Kasumi-1 (cell line): ENCODE measurements at regions not wholly inside any gene's neighbourhood (a gene's known extent, or its start where the extent isn't known, plus 50 kb on each side); places are given as distances from the start of the nearest gene placed in this dataset.

Experiments
- DNase-seq, 2 experiments: peaks; one replicate each; lab custom pipeline; 2025; lab: John Stamatoyannopoulos, UW

DNA sequence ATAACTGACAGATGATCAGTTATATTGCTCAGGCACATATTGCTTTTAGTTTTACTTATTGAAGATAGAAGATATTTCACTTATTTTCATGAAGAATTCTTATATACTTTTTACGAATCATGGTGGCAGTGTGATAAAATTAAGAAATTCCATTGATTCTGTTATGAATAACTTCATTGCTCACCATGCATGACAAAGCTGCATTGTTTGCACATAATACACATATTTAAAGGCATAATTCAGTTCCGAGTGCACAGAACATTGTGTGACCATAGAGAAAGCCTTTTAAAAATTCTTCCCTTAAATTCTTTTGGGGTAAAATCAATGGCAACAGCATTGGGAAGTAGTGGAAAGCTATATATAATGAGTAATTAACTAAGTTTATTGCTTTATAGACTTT is 82.5 kb upstream of the NAALADL2 start:
- no peak for DNase-seq

- DNase-seq, result no peak
Observed at GRCh38 chr3:174777813-174778212, 81.3 kb upstream of the NAALADL2 start.

DNA sequence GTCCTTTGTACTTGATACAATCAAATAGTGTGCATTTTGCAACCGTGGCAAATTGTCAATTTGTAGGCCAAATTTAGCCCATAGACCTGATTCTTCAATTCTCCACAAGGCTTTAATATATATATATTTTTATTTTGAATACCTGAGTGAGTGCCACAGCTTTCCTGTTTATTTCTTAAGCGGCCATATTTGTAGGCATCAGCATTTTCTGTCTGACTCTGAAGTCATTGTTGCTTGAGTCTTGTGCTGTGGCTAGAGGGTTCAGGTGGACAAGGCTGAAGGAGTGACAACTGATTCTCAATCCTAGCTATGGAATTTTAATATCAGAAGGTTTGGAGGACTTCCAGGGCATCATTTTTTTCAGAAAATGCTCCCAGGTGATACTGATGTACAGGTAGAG is 75.6 kb upstream of the NAALADL2 start:
- no peak for DNase-seq

GRCh38 chr3:174784206-174784934 is 74.8 kb upstream of the NAALADL2 start:
- no peak for DNase-seq

DNA sequence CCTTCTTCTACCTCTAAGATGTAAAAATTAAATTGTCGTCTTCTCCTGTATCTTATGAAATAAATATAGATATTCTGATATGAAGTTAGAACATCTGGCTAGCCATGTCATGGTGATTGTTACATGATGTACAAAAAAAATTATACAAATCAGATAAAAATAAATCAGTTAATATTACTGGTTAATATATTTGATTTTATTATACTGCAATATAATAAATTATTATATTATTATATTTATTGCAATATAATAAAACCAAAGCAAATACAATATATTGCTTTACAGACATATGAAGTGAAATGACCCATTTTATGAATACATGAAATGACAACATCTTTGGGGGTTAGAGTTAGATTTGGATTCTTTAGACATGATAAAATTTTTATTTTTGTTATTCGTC is 72.3 kb upstream of the NAALADL2 start:
- no peak for DNase-seq

- no peak for DNase-seq
Observed at GRCh38 chr3:174791161-174791560, 68.0 kb upstream of the NAALADL2 start.

GRCh38 chr3:174792864-174793263 is 66.3 kb upstream of the NAALADL2 start:
- no peak for DNase-seq
